ENCODE measurements at regions not wholly inside any gene's neighbourhood (a gene's known extent, or its start where the extent isn't known, plus 50 kb on each side); places are given as distances from the start of the nearest gene placed in this dataset.
"Not testable (repeated sequence)": the region's sequence is repeated elsewhere in the genome, so short reads cannot be mapped to it uniquely, and the experiment has no call there.

GRCh38 chr7:112692333-112692732 is 97.9 kb downstream of the TMEM168 start:
- DNase-seq = no peak

DNA sequence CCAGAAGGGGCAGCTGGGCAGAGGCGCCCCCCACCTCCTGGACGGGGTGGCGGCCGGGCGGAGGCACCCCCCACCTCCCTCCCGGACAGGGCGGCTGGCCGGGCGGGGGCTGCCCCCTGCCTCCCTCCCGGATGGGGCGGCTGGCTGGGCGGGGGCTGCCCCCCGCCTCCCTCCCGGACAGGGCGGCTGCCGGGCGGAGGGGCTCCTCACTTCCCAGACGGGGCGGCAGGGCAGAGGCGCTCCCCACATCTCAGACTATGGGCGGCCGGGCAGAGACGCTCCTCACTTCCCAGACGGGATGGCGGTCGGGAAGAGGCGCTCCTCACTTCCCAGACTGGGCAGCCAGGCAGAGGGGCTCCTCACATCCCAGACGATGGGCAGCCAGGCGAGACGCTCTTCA is 93.0 kb downstream of the TMEM168 start:
- DNase-seq = not testable (repeated sequence)

DNA sequence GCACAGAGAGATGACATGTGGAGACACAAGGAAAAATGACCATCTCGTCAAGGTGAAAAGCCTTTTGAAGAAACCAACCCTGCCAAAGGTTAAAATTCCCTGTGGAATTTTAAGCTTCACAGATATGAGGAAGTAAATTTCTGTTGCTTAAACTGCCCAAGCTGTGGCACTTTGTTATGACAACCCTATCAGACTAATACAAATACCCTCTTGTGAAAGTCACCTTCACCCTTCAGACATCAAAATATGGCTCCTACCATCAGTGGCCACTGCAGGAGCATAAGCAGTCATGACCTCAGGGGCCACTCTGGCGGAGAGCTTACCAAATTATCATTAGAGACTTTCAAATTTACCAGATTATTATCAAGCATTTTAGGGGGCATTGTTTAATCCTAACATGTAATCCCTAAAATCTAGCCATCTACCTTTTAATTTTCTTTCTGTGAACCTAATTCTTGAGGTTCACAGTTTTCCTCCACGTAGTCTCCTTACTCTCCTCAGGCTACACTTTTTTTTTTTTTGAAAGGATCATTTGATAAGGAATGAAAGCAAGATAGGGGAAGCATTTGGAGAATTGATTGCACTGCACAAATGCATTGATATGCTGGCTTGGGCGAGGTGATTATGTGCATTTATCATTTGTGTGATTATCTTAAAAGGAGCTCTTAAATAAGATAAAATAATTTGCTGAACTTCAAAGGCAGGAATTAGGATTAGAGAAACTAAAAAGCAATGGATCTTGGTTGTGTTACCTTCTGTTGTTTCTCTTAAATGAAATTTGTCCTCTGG is 90.3 kb downstream of the TMEM168 start:
- DNase-seq = no peak

- DNase-seq = no peak
Measured at GRCh38 chr7:112701456-112701855, 88.7 kb downstream of the TMEM168 start.

GRCh38 chr7:112707655-112708054 is 82.5 kb downstream of the TMEM168 start:
- peak; percentile 39 for DNase-seq

- DNase-seq = no peak
Measured at GRCh38 chr7:112708236-112708635, 82.0 kb downstream of the TMEM168 start.
